Mammary epithelial cell (primary cell): ENCODE measurements at regions not wholly inside any gene's neighbourhood (a gene's known extent, or its start where the extent isn't known, plus 50 kb on each side); places are given as distances from the start of the nearest gene placed in this dataset.

Experiments used
- EZH2 ChIP-seq: IDR thresholded peaks from 2 replicates; pipeline ENCODE4 v1.6.1; 2012; ENCODE audit warnings: low read length, inconsistent platforms, borderline replicate concordance
- TF ChIP-seq, protein P1 (sequence below), 2 donors: IDR thresholded peaks in 1 of 2; conservative IDR thresholded peaks in 1 of 2; 2 replicates each; pipeline ENCODE4 v1.5.1; 2011 to 2012; ENCODE audit warnings: inconsistent platforms in 2 of 2, low read length in 2 of 2, mild to moderate bottlenecking in 2 of 2, control low read depth in 1 of 2, low read depth in 1 of 2; ENCODE audit not compliant: insufficient read depth in 1 of 2; ENCODE audit errors: extremely low read depth in 1 of 2

DNA sequence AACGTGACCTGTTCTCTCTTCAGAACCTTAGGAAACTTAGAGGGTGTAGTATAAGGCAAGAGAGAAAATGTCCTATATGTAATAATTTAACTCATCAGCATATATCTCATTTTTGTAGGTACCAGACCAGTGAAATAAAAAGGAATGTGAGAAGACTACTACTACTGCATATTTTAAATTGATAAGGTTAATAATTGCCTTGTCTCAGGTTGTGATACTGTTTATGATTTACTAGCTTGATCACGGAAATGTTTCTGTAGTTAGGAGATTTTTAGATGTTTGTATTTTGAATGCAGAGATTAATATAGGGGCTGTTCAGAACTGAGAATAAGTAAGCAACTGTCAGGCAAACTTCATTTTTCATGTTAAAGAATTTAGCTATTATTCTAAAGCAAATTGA is 1563.4 kb downstream of the C4orf33 start:
- TF ChIP-seq, protein P1, sequence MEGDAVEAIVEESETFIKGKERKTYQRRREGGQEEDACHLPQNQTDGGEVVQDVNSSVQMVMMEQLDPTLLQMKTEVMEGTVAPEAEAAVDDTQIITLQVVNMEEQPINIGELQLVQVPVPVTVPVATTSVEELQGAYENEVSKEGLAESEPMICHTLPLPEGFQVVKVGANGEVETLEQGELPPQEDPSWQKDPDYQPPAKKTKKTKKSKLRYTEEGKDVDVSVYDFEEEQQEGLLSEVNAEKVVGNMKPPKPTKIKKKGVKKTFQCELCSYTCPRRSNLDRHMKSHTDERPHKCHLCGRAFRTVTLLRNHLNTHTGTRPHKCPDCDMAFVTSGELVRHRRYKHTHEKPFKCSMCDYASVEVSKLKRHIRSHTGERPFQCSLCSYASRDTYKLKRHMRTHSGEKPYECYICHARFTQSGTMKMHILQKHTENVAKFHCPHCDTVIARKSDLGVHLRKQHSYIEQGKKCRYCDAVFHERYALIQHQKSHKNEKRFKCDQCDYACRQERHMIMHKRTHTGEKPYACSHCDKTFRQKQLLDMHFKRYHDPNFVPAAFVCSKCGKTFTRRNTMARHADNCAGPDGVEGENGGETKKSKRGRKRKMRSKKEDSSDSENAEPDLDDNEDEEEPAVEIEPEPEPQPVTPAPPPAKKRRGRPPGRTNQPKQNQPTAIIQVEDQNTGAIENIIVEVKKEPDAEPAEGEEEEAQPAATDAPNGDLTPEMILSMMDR (conservative IDR thresholded peaks at IDR 0.05 in 1 of 2, IDR thresholded peaks at IDR 0.05 in 1 of 2; ENCODE audit: extremely low read depth in 1 of 2, insufficient read depth in 1 of 2, low read depth in 1 of 2, low read length in 2 of 2) = no peak
- no peak for TF ChIP-seq EZH2
